AG09309 (cell line): ENCODE measurements at regions not wholly inside any gene's neighbourhood (a gene's known extent, or its start where the extent isn't known, plus 50 kb on each side); places are given as distances from the start of the nearest gene placed in this dataset.

Source experiments
- DNase-seq: peaks from one replicate; pipeline ENCODE4 v3.0.0-alpha.2; 2010; ENCODE audit warnings: low read depth
- H3K4me3 ChIP-seq: 2 replicates; pipeline ENCODE4 v1.5.1; 2011; ENCODE audit warnings: mild to moderate bottlenecking, low read depth, low read length, moderate library complexity; ENCODE audit not compliant: control insufficient read depth
- CTCF ChIP-seq: IDR thresholded peaks from 2 replicates; pipeline ENCODE4 v1.5.1; 2011; ENCODE audit warnings: mild to moderate bottlenecking, low read depth, low read length, inconsistent platforms; ENCODE audit not compliant: insufficient read depth, control insufficient read depth; ENCODE audit errors: missing control alignments

GRCh38 chr3:13266005-13266404 is 154.1 kb downstream of the NUP210 start:
- H3K4me3 ChIP-seq: no peak overlapping the region
- no peak for TF ChIP-seq CTCF
- no peak for DNase-seq

GRCh38 chr3:13265507-13265906 is 154.6 kb downstream of the NUP210 start:
- no peak for TF ChIP-seq CTCF
- DNase-seq: no peak
- H3K4me3 ChIP-seq: no peak overlapping the region

- no peak overlapping the region for H3K4me3 ChIP-seq
- no peak for TF ChIP-seq CTCF
- no peak for DNase-seq
Observed at GRCh38 chr3:13265016-13265415, 155.1 kb downstream of the NUP210 start.

GRCh38 chr3:13264468-13264795 is 155.7 kb downstream of the NUP210 start:
- no peak for TF ChIP-seq CTCF
- no peak overlapping the region for H3K4me3 ChIP-seq
- DNase-seq: no peak

- DNase-seq: no peak
- no peak for TF ChIP-seq CTCF
- H3K4me3 ChIP-seq: no peak overlapping the region
Observed at GRCh38 chr3:13263770-13264467, 156.2 kb downstream of the NUP210 start.

GRCh38 chr3:13262493-13263211 is 157.5 kb downstream of the NUP210 start:
- DNase-seq: no peak
- H3K4me3 ChIP-seq: no peak overlapping the region
- TF ChIP-seq CTCF: no peak

GRCh38 chr3:13261892-13262291 is 158.2 kb downstream of the NUP210 start:
- H3K4me3 ChIP-seq: no peak overlapping the region
- no peak for DNase-seq
- TF ChIP-seq CTCF: no peak
